K562 (cell line): ENCODE measurements at regions not wholly inside any gene's neighbourhood (a gene's known extent, or its start where the extent isn't known, plus 50 kb on each side); places are given as distances from the start of the nearest gene placed in this dataset.

Experiments
- ATAC-seq: fragments of 200-7000 bp; cut with Tn5 transposase; 3 replicates; pipeline ENCODE4 v1.9.1; 2020; ENCODE audit warnings: moderate library complexity
- BruUV-seq: library from RNA; stranded (reverse); fragments of 400-500 nt; replicated peaks from 2 replicates; lab custom pipeline; 2021; lab: Mats Ljungman, UMichigan
- CTCF ChIA-PET: fragments of 300-600 bp; formaldehyde crosslinking; extraction: SDS; loops from one replicate; lab custom pipeline; 2021; ENCODE audit warnings: low intra/inter-chr PET ratio; lab: Yijun Ruan, JAX
- POLR2A ChIA-PET: fragments of 300-600, 350-650 bp; sonication (Branson Sonifier 250); formaldehyde crosslinking; extraction: SDS; loops from one replicate; lab custom pipeline; 2021; ENCODE audit warnings: antibody characterized with exemption, inconsistent platforms; lab: Yijun Ruan, JAX
- DNase-seq, 4 experiments: peaks; one replicate each; pipeline versions ENCODE4 v3.0.0 to v3.0.0-alpha.2; 2011 to 2018; ENCODE audit warnings: low spot score in 3 of 4, mixed read lengths in 3 of 4; ENCODE audit errors: extremely low read depth in 1 of 4
- FAIRE-seq: peaks from 2 replicates; lab custom pipeline; 2011; peaks lifted over from hg19 to GRCh38; lab: Jason Lieb, UNC
- H2AFZ ChIP-seq: 2 replicates; pipeline ENCODE4 v1.6.0; 2011; ENCODE audit warnings: low read depth, low read length, control low read depth, inconsistent platforms
- H3K27ac ChIP-seq: fragments of 200-600 bp; 3 replicates; pipeline ENCODE4 v1.8.0; 2011; ENCODE audit warnings: low read depth, mild to moderate bottlenecking, control low read depth, inconsistent platforms, low read length, moderate library complexity, mixed read lengths; ENCODE audit errors: extremely low read depth
- H3K27me3 ChIP-seq, 2 experiments: fragments of 300-600 bp in 1 of 2; 2 replicates in 1 of 2; 3 replicates in 1 of 2; pipeline versions ENCODE4 v1.6.0 to v1.8.0; 2011; ENCODE audit warnings: inconsistent platforms in 2 of 2, low read length in 2 of 2, mild to moderate bottlenecking in 1 of 2, mixed read lengths in 1 of 2, moderate library complexity in 1 of 2; ENCODE audit not compliant: control insufficient read depth in 2 of 2, insufficient read depth in 2 of 2
- H3K36me3 ChIP-seq: fragments of 300-600 bp; 3 replicates; pipeline ENCODE4 v1.8.0; 2011; ENCODE audit warnings: mild to moderate bottlenecking, low read length, inconsistent platforms; ENCODE audit not compliant: control insufficient read depth, insufficient read depth
- H3K4me1 ChIP-seq, 2 experiments: fragments of 200-600 bp in 1 of 2; replicated peaks in 1 of 2; 2 replicates in 1 of 2; 3 replicates in 1 of 2; pipeline versions ENCODE4 v1.5.1 to v1.8.0; 2011; ENCODE audit warnings: inconsistent platforms in 2 of 2, low read length in 2 of 2, mild to moderate bottlenecking in 1 of 2, mixed read lengths in 1 of 2, moderate library complexity in 1 of 2; ENCODE audit not compliant: control insufficient read depth in 2 of 2, insufficient read depth in 2 of 2
- H3K4me2 ChIP-seq: 2 replicates; pipeline ENCODE4 v1.6.1; 2011; ENCODE audit warnings: low read length, control low read depth, inconsistent platforms, mixed read lengths; ENCODE audit not compliant: insufficient read depth
- H3K4me3 ChIP-seq: fragments of 200-600 bp; sonication (generic), shearing (Covaris generic); 2 replicates; pipeline ENCODE4 v1.5.1; 2016; ENCODE audit warnings: control low read depth, inconsistent platforms
- H3K79me2 ChIP-seq: fragments of 200-600 bp; 3 replicates; pipeline ENCODE4 v1.8.0; 2011; ENCODE audit warnings: low read length, inconsistent platforms; ENCODE audit not compliant: control insufficient read depth, insufficient read depth
- H3K9ac ChIP-seq, 2 experiments: 2 replicates each; pipeline versions ENCODE4 v1.6.0 to v1.6.1; 2011; ENCODE audit warnings: low read depth in 2 of 2, low read length in 2 of 2, control low read depth in 1 of 2, inconsistent platforms in 1 of 2, mild to moderate bottlenecking in 1 of 2, mixed read lengths in 1 of 2; ENCODE audit not compliant: insufficient read depth in 1 of 2
- H3K9me1 ChIP-seq: one replicate; pipeline ENCODE4 v1.6.0; 2011; ENCODE audit warnings: inconsistent platforms, mild to moderate bottlenecking, low read length, moderate library complexity; ENCODE audit not compliant: control insufficient read depth, insufficient read depth
- H3K9me3 ChIP-seq: replicated peaks from 2 replicates; pipeline ENCODE4 v1.5.1; 2011; ENCODE audit warnings: low read depth, low read length, inconsistent platforms; ENCODE audit not compliant: control insufficient read depth, insufficient read depth
- H4K20me1 ChIP-seq: replicated peaks from 2 replicates; pipeline ENCODE4 v1.6.1; 2011; ENCODE audit warnings: low read length, inconsistent platforms, mixed read lengths; ENCODE audit not compliant: control insufficient read depth, insufficient read depth
- AFF1 ChIP-seq, 2 experiments: fragments of 450-650 bp; IDR thresholded peaks; 2 replicates each; pipeline ENCODE4 v1.6.1; 2018; ENCODE audit warnings: mild to moderate bottlenecking in 2 of 2, low read depth in 1 of 2; ENCODE audit not compliant: partially characterized antibody in 2 of 2
- ATF3 ChIP-seq, 2 experiments: fragments of 450-650 bp in 1 of 2; sonication (generic) in 1 of 2; formaldehyde crosslinking in 1 of 2; IDR thresholded peaks in 1 of 2; conservative IDR thresholded peaks in 1 of 2; 2 replicates each; pipeline versions ENCODE4 v1.6.1 to v1.8.1; 2016 to 2023; ENCODE audit warnings: mild to moderate bottlenecking in 2 of 2, moderate library complexity in 2 of 2, inconsistent platforms in 1 of 2, missing genetic modification reagents in 1 of 2
- FOXP1 ChIP-seq: sonication (generic); formaldehyde crosslinking; IDR thresholded peaks from 2 replicates; pipeline ENCODE4 v1.8.0; 2022; ENCODE audit warnings: mild to moderate bottlenecking, missing genetic modification reagents
- MXD1 ChIP-seq: fragments of 250-450 bp; sonication (Bioruptor Pico); IDR thresholded peaks from 2 replicates; pipeline ENCODE4 v1.8.0; 2021; ENCODE audit warnings: borderline replicate concordance, mild to moderate bottlenecking, moderate library complexity; ENCODE audit not compliant: poor library complexity, severe bottlenecking
- NR4A1 ChIP-seq, 2 experiments: fragments of 250-450 bp in 1 of 2; fragments of 450-650 bp in 1 of 2; sonication (Bioruptor Pico) in 1 of 2; IDR thresholded peaks; 2 replicates each; pipeline versions ENCODE4 v1.4.0 to v1.6.1; 2016 to 2020; ENCODE audit warnings: mild to moderate bottlenecking in 2 of 2, missing compliant biosample characterization in 1 of 2, missing genetic modification characterization in 1 of 2, moderate library complexity in 1 of 2
- WHSC1 ChIP-seq: IDR thresholded peaks from one replicate; pipeline ENCODE4 v1.6.1; 2012; ENCODE audit warnings: low read length, control low read depth, inconsistent platforms
- ZNF263 ChIP-seq: sonication (generic); formaldehyde crosslinking; IDR thresholded peaks from 2 replicates; pipeline ENCODE4 v1.8.0; 2022; ENCODE audit warnings: mild to moderate bottlenecking, missing genetic modification reagents, borderline replicate concordance
- ZNF511 ChIP-seq: sonication (generic); formaldehyde crosslinking; IDR thresholded peaks from 2 replicates; pipeline ENCODE4 v1.8.0; 2022; ENCODE audit warnings: mild to moderate bottlenecking, missing genetic modification reagents
- WGBS: fragments of 100-300 bp; shearing (Covaris generic); methylation state at CpG from one replicate; pipeline ENCODE4 v1.1.6; 2016; ENCODE audit warnings: low coverage, mixed read lengths; ENCODE audit not compliant: insufficient coverage; ENCODE audit errors: missing lambda C conversion rate; 5-methylcytosine and 5-hydroxymethylcytosine counted together
- in situ Hi-C: fragments of 300-500 bp; cut with MboI; formaldehyde crosslinking; loops from 4 replicates; pipeline ENCODE4 v1.15.0; 2018; ENCODE audit warnings: inconsistent platforms, mixed read lengths
- intact Hi-C: fragments of 100-400 bp; cut with micrococcal nuclease; formaldehyde crosslinking; loops from 2 replicates; pipeline ENCODE4 v1.14.2; 2022
- TF ChIP-seq, protein P1 (sequence below): fragments of 150-350 bp; conservative IDR thresholded peaks from 2 replicates; pipeline ENCODE4 v1.6.1; 2014; ENCODE audit warnings: low read length

DNA sequence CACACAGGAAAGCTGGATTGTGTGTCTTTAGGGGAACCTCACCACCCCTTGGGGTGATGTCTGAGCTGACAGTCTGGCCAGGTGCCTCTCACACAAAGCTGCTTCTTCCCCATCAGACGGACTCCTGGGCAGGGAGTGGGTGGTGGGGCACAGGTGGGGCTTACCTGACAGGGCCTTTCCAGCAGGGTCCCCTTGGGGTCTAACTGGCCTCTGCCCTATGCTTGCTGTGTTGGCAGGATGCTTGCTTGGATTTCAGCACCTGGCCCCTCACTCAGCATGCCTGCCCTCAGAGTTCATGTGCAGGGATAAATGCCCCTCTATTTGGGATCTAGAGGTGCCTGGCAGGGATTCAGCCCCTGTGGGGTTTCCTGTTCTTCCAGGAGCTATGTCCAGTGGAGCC lies 496.9 kb upstream of the ZMIZ1 start:
- ATAC-seq (no peak), FAIRE-seq (no peak), DNase-seq (no peak)
- Histone ChIP-seq H4K20me1 (no peaks in the 10 kb centered on the region), H3K27ac (no peak overlapping the region), H3K79me2 (no peaks in the 10 kb centered on the region), H3K36me3 (no peaks in the 10 kb centered on the region), H3K9me3 (no peaks in the 10 kb centered on the region), H3K9ac (no peak overlapping the region), H3K4me1 (no peaks in the 10 kb centered on the region), H2AFZ (no peak overlapping the region), H3K27me3 (peaks cover 6 to 60% of the 10 kb centered on the region in 2 experiments; a peak in 4 of 5 replicates), H3K4me2 (no peak overlapping the region), H3K4me3 (no peak overlapping the region), H3K9me1 (no peaks in the 10 kb centered on the region)
- intact Hi-C loops (no loop called here), in situ Hi-C loops (no loop called here)
- TF ChIP-seq ZNF263 (CRISPR knock-in tag) (no peak), AFF1 (IDR thresholded peaks at IDR 0.05; ENCODE audit: low read depth in 1 of 2, partially characterized antibody in 2 of 2) (no peak), FOXP1 (no peak), WHSC1 (no peak), MXD1 (no peak), NR4A1 (CRISPR knock-in tag; IDR thresholded peaks at IDR 0.05) (no peak), NR4A1 (tag; IDR thresholded peaks at IDR 0.05) (no peak), ZNF511 (CRISPR knock-in tag) (no peak), ATF3 (IDR thresholded peaks at IDR 0.05) (no peak), ATF3 (CRISPR knock-in tag; conservative IDR thresholded peaks at IDR 0.05) (no peak)
- TF ChIP-seq, protein P1, sequence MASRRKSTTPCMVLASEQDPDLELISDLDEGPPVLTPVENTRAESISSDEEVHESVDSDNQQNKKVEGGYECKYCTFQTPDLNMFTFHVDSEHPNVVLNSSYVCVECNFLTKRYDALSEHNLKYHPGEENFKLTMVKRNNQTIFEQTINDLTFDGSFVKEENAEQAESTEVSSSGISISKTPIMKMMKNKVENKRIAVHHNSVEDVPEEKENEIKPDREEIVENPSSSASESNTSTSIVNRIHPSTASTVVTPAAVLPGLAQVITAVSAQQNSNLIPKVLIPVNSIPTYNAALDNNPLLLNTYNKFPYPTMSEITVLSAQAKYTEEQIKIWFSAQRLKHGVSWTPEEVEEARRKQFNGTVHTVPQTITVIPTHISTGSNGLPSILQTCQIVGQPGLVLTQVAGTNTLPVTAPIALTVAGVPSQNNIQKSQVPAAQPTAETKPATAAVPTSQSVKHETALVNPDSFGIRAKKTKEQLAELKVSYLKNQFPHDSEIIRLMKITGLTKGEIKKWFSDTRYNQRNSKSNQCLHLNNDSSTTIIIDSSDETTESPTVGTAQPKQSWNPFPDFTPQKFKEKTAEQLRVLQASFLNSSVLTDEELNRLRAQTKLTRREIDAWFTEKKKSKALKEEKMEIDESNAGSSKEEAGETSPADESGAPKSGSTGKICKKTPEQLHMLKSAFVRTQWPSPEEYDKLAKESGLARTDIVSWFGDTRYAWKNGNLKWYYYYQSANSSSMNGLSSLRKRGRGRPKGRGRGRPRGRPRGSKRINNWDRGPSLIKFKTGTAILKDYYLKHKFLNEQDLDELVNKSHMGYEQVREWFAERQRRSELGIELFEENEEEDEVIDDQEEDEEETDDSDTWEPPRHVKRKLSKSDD, result no peak
- whole genome bisulfite sequencing, result 0% methylated on average over 1 of the region's 1 CpG
- no TSS peak for BruUV-seq
- CTCF ChIA-PET, result no interaction called here
- POLR2A ChIA-PET, result no interaction called here
